Neural cell (in vitro differentiated cells): ENCODE measurements at regions not wholly inside any gene's neighbourhood (a gene's known extent, or its start where the extent isn't known, plus 50 kb on each side); places are given as distances from the start of the nearest gene placed in this dataset.

Source experiments
- EP300 ChIP-seq: fragments of 450-650 bp; conservative IDR thresholded peaks from 2 replicates; pipeline ENCODE4 v1.6.1; 2014; ENCODE audit warnings: antibody characterized with exemption, mild to moderate bottlenecking, moderate library complexity; ENCODE audit not compliant: poor library complexity, severe bottlenecking
- EZH2 ChIP-seq: fragments of 200-600, 300-800 bp; shearing (Covaris generic), sonication (generic); IDR thresholded peaks from 2 replicates; pipeline ENCODE4 v1.6.1; 2014; ENCODE audit warnings: antibody characterized with exemption, low read length, borderline replicate concordance, mild to moderate bottlenecking; ENCODE audit not compliant: insufficient read depth, poor library complexity, severe bottlenecking
- MXI1 ChIP-seq: fragments of 450-650 bp; conservative IDR thresholded peaks from 2 replicates; pipeline ENCODE4 v1.6.1; 2014; ENCODE audit warnings: antibody characterized with exemption, mild to moderate bottlenecking; ENCODE audit not compliant: poor library complexity, severe bottlenecking
- POLR2AphosphoS5 ChIP-seq: IDR thresholded peaks from 2 replicates; pipeline ENCODE4 v1.6.1; 2012
- RAD21 ChIP-seq: fragments of 450-650 bp; conservative IDR thresholded peaks from 2 replicates; pipeline ENCODE4 v1.6.1; 2014; ENCODE audit warnings: antibody characterized with exemption, mild to moderate bottlenecking, moderate library complexity
- SMC3 ChIP-seq: fragments of 450-650 bp; conservative IDR thresholded peaks from 2 replicates; pipeline ENCODE4 v1.6.1; 2014; ENCODE audit warnings: antibody characterized with exemption, mild to moderate bottlenecking, moderate library complexity; ENCODE audit not compliant: poor library complexity
- TAF1 ChIP-seq: IDR thresholded peaks from 2 replicates; pipeline ENCODE4 v1.6.1; 2012; ENCODE audit warnings: low read depth
- TF ChIP-seq, protein P1 (sequence below): fragments of 450-650 bp; IDR thresholded peaks from 2 replicates; pipeline ENCODE4 v1.5.1; 2014; ENCODE audit warnings: antibody characterized with exemption, mild to moderate bottlenecking, moderate library complexity; ENCODE audit not compliant: poor library complexity, severe bottlenecking
- TF ChIP-seq, protein P2 (sequence below): IDR thresholded peaks from 2 replicates; pipeline ENCODE4 v1.6.1; 2012; ENCODE audit warnings: borderline replicate concordance

DNA sequence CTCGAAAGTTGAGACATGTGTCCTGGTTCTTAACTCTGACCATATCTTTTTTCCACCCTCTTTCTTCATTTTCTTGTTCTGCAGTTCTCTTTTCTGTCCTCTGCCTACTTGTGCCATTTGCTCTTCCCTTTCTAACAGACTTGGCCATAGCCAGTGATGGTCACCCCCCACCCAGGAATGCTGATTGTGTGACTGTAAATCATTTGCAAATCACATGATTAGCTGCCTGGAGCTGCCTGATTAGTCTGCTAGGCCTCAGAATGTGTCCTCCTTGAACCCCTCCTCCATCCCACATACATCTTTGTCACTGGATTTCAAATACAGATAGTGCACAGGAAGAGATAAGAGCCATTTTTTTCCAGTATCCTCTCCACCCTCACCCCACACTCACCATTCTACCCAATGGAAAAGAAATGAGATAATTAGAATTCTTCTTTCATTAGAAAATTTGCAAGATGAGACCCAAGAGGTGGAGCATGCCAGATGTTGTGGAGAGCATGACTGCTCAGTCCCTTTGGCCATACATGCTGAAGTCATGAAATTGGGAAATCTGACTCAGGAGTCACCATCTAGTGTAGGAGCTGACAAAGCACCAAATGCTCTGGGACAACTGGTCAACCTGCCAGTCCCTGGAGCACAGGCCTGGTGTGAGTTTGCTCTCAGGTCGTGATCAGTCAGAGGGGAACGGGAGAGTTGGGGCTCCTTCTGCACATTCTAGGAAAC, 538.2 kb downstream of the CCDC171 start:
- TF ChIP-seq SMC3 (no peak), EZH2 (no peak), RAD21 (no peak), MXI1 (no peak), EP300 (no peak), TAF1 (no peak), POLR2AphosphoS5 (no peak)
- TF ChIP-seq, protein P1, sequence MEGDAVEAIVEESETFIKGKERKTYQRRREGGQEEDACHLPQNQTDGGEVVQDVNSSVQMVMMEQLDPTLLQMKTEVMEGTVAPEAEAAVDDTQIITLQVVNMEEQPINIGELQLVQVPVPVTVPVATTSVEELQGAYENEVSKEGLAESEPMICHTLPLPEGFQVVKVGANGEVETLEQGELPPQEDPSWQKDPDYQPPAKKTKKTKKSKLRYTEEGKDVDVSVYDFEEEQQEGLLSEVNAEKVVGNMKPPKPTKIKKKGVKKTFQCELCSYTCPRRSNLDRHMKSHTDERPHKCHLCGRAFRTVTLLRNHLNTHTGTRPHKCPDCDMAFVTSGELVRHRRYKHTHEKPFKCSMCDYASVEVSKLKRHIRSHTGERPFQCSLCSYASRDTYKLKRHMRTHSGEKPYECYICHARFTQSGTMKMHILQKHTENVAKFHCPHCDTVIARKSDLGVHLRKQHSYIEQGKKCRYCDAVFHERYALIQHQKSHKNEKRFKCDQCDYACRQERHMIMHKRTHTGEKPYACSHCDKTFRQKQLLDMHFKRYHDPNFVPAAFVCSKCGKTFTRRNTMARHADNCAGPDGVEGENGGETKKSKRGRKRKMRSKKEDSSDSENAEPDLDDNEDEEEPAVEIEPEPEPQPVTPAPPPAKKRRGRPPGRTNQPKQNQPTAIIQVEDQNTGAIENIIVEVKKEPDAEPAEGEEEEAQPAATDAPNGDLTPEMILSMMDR, result no peak
- TF ChIP-seq, protein P2, sequence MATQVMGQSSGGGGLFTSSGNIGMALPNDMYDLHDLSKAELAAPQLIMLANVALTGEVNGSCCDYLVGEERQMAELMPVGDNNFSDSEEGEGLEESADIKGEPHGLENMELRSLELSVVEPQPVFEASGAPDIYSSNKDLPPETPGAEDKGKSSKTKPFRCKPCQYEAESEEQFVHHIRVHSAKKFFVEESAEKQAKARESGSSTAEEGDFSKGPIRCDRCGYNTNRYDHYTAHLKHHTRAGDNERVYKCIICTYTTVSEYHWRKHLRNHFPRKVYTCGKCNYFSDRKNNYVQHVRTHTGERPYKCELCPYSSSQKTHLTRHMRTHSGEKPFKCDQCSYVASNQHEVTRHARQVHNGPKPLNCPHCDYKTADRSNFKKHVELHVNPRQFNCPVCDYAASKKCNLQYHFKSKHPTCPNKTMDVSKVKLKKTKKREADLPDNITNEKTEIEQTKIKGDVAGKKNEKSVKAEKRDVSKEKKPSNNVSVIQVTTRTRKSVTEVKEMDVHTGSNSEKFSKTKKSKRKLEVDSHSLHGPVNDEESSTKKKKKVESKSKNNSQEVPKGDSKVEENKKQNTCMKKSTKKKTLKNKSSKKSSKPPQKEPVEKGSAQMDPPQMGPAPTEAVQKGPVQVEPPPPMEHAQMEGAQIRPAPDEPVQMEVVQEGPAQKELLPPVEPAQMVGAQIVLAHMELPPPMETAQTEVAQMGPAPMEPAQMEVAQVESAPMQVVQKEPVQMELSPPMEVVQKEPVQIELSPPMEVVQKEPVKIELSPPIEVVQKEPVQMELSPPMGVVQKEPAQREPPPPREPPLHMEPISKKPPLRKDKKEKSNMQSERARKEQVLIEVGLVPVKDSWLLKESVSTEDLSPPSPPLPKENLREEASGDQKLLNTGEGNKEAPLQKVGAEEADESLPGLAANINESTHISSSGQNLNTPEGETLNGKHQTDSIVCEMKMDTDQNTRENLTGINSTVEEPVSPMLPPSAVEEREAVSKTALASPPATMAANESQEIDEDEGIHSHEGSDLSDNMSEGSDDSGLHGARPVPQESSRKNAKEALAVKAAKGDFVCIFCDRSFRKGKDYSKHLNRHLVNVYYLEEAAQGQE, result no peak
